Endothelial cell of umbilical vein (primary cell): ENCODE measurements at regions not wholly inside any gene's neighbourhood (a gene's known extent, or its start where the extent isn't known, plus 50 kb on each side); places are given as distances from the start of the nearest gene placed in this dataset.

Experiments
- BruUV-seq: library from RNA; stranded (reverse); fragments of 400-500 nt; replicated peaks from 2 replicates; lab custom pipeline; 2021; lab: Mats Ljungman, UMichigan
- CTCF ChIA-PET: fragments of 300-600, 350-600 bp; sonication (Branson Sonifier 250); formaldehyde crosslinking; loops from one replicate; lab custom pipeline; 2021; ENCODE audit warnings: antibody characterized with exemption, inconsistent platforms; lab: Charles Lee
- POLR2A ChIA-PET: fragments of 300-600, 350-600 bp; sonication (Branson Sonifier 250); formaldehyde crosslinking; loops from one replicate; lab custom pipeline; 2021; ENCODE audit warnings: antibody characterized with exemption, inconsistent platforms; lab: Charles Lee
- DNase-seq: peaks from one replicate; pipeline ENCODE4 v3.0.0-alpha.2; 2011; ENCODE audit warnings: low read depth, low spot score
- FAIRE-seq: peaks from 2 replicates; lab custom pipeline; 2011; peaks lifted over from hg19 to GRCh38; lab: Jason Lieb, UNC
- H2AFZ ChIP-seq: 2 replicates; pipeline ENCODE4 v1.6.0; 2012; ENCODE audit warnings: low read depth, low read length, control low read depth, inconsistent platforms
- H3K27ac ChIP-seq: 2 replicates; pipeline ENCODE4 v1.5.1; 2011; ENCODE audit warnings: low read depth, mild to moderate bottlenecking, control low read depth, low read length, moderate library complexity; ENCODE audit not compliant: insufficient read depth
- H3K27me3 ChIP-seq, 2 experiments: 2 replicates each; pipeline versions ENCODE4 v1.6.0 to v1.6.1; 2011; ENCODE audit warnings: low read length in 2 of 2, mixed read lengths in 1 of 2; ENCODE audit not compliant: control insufficient read depth in 2 of 2, insufficient read depth in 2 of 2
- H3K36me3 ChIP-seq, 2 experiments: 2 replicates in 1 of 2; 3 replicates in 1 of 2; pipeline ENCODE4 v1.5.1; 2011; ENCODE audit warnings: low read length in 2 of 2, mild to moderate bottlenecking in 1 of 2, moderate library complexity in 1 of 2; ENCODE audit not compliant: control insufficient read depth in 2 of 2, insufficient read depth in 2 of 2; ENCODE audit errors: extremely low read depth in 1 of 2
- H3K4me1 ChIP-seq: 3 replicates; pipeline ENCODE4 v1.5.1; 2011; ENCODE audit warnings: mild to moderate bottlenecking, low read length; ENCODE audit not compliant: control insufficient read depth, insufficient read depth; ENCODE audit errors: extremely low read depth
- H3K4me2 ChIP-seq: 2 replicates; pipeline ENCODE4 v1.6.1; 2011; ENCODE audit warnings: low read length, control low read depth, mixed read lengths; ENCODE audit not compliant: insufficient read depth
- H3K4me3 ChIP-seq, 3 experiments: fragments of 200-600 bp in 1 of 3; sonication (generic), shearing (Covaris generic) in 1 of 3; replicated peaks in 1 of 3; 2 replicates each; pipeline ENCODE4 v1.5.1; 2011 to 2016; ENCODE audit warnings: control low read depth in 3 of 3, low read length in 3 of 3, mild to moderate bottlenecking in 2 of 3, inconsistent platforms in 1 of 3, low read depth in 1 of 3, moderate library complexity in 1 of 3; ENCODE audit not compliant: insufficient read depth in 1 of 3
- H3K79me2 ChIP-seq: 2 replicates; pipeline ENCODE4 v1.6.0; 2012; ENCODE audit warnings: low read length, inconsistent platforms; ENCODE audit not compliant: control insufficient read depth, insufficient read depth
- H3K9ac ChIP-seq: replicated peaks from 2 replicates; pipeline ENCODE3; 2011; ENCODE audit warnings: low read length, control low read depth; ENCODE audit not compliant: insufficient read depth; ENCODE audit errors: extremely low read depth
- H3K9me1 ChIP-seq: replicated peaks from 3 replicates; pipeline ENCODE4 v1.6.0; 2011; ENCODE audit warnings: mild to moderate bottlenecking, low read length; ENCODE audit not compliant: control insufficient read depth, insufficient read depth; ENCODE audit errors: extremely low read depth
- H3K9me3 ChIP-seq: replicated peaks from 2 replicates; pipeline ENCODE4 v1.5.1; 2012; ENCODE audit warnings: low read length, inconsistent platforms; ENCODE audit not compliant: control insufficient read depth, insufficient read depth
- H4K20me1 ChIP-seq: replicated peaks from 2 replicates; pipeline ENCODE3; 2011; ENCODE audit warnings: mild to moderate bottlenecking, low read length; ENCODE audit not compliant: control insufficient read depth, insufficient read depth; ENCODE audit errors: extremely low read depth
- EZH2 ChIP-seq: IDR thresholded peaks from 2 replicates; pipeline ENCODE4 v1.6.1; 2012; ENCODE audit warnings: borderline replicate concordance, low read depth, mild to moderate bottlenecking, moderate library complexity, low read length, inconsistent platforms; ENCODE audit not compliant: severe bottlenecking
- FOS ChIP-seq: IDR thresholded peaks from 2 replicates; pipeline ENCODE4 v1.6.1; 2011; ENCODE audit warnings: mild to moderate bottlenecking, low read length, moderate library complexity, borderline replicate concordance; ENCODE audit not compliant: insufficient read depth
- GATA2 ChIP-seq: IDR thresholded peaks from 2 replicates; pipeline ENCODE4 v1.7.0; 2011; ENCODE audit warnings: low read depth, mild to moderate bottlenecking, moderate library complexity, mixed read lengths, low read length; ENCODE audit not compliant: insufficient read length, insufficient read depth
- JUN ChIP-seq: IDR thresholded peaks from 2 replicates; pipeline ENCODE4 v1.6.1; 2011; ENCODE audit warnings: borderline replicate concordance, low read depth; ENCODE audit not compliant: insufficient read length, insufficient read depth
- MYC ChIP-seq: IDR thresholded peaks from one replicate; pipeline ENCODE4 v1.6.1; 2011; ENCODE audit warnings: mild to moderate bottlenecking, low read depth, low read length
- POLR2A ChIP-seq: IDR thresholded peaks from 2 replicates; pipeline ENCODE4 v1.6.1; 2012; ENCODE audit warnings: low read depth, mild to moderate bottlenecking, control low read depth, low read length
- POLR2AphosphoS5 ChIP-seq: IDR thresholded peaks from 2 replicates; pipeline ENCODE4 v1.6.1; 2012; ENCODE audit warnings: low read depth, mild to moderate bottlenecking, control low read depth, low read length, moderate library complexity; ENCODE audit not compliant: insufficient read depth
- dilution Hi-C: fragments of 300-500 bp; cut with MboI; formaldehyde crosslinking; loops from one replicate; pipeline ENCODE4 v1.15.0; 2019; ENCODE audit warnings: low sequenced_read_pairs; ENCODE audit not compliant: extremely low pct_ligation_motif_present
- intact Hi-C: fragments of 100-400 bp; cut with micrococcal nuclease; formaldehyde crosslinking; loops from one replicate; pipeline ENCODE4 v1.10.0; 2022
- TF ChIP-seq, protein P1 (sequence below): IDR thresholded peaks from 2 replicates; pipeline ENCODE4 v1.6.1; 2011; ENCODE audit not compliant: insufficient read depth, insufficient read length
- TF ChIP-seq, protein P2 (sequence below), 2 donors: IDR thresholded peaks; 1 replicate in 1 of 2; 2 replicates in 1 of 2; pipeline ENCODE4 v1.5.1; 2011; ENCODE audit warnings: low read length in 2 of 2, mild to moderate bottlenecking in 2 of 2, moderate library complexity in 2 of 2, control low read depth in 1 of 2, inconsistent platforms in 1 of 2, low read depth in 1 of 2; ENCODE audit not compliant: insufficient read depth in 1 of 2; ENCODE audit errors: extremely low read depth in 1 of 2

DNA sequence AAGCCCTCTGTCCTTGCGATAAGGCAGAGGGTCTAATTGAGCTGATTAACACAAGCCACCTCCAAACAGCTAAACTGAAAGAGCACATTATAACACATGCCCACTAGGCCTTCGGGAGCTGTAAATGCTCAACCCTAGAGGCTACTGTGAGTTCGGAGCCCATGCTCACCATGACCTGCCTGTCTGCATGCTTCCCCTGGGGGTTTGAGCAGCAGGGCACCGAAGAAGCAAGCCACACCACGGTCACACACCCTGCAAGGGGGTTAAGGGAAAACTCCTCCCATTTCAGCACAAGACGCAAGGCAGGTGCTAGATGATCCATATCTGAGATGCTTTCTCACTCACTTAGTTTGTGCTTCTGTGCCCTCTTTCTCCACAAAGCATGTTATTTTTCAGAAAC lies 435.9 kb upstream of the CADM2 start:
- CTCF ChIA-PET: no interaction called here
- H3K27ac ChIP-seq: no peak overlapping the region
- H4K20me1 ChIP-seq: no peaks in the 10 kb centered on the region
- H3K9me3 ChIP-seq: peaks cover 2% of the 10 kb centered on the region
- POLR2A ChIA-PET: no interaction called here
- no peaks in the 10 kb centered on the region for H3K79me2 ChIP-seq
- no peak overlapping the region for H3K9ac ChIP-seq
- TF ChIP-seq POLR2AphosphoS5: no peak
- no peak for TF ChIP-seq POLR2A
- TF ChIP-seq GATA2: no peak
- TF ChIP-seq, protein P1, sequence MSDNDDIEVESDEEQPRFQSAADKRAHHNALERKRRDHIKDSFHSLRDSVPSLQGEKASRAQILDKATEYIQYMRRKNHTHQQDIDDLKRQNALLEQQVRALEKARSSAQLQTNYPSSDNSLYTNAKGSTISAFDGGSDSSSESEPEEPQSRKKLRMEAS: no peak
- TF ChIP-seq JUN: no peak
- no peak for TF ChIP-seq MYC
- TF ChIP-seq, protein P2, sequence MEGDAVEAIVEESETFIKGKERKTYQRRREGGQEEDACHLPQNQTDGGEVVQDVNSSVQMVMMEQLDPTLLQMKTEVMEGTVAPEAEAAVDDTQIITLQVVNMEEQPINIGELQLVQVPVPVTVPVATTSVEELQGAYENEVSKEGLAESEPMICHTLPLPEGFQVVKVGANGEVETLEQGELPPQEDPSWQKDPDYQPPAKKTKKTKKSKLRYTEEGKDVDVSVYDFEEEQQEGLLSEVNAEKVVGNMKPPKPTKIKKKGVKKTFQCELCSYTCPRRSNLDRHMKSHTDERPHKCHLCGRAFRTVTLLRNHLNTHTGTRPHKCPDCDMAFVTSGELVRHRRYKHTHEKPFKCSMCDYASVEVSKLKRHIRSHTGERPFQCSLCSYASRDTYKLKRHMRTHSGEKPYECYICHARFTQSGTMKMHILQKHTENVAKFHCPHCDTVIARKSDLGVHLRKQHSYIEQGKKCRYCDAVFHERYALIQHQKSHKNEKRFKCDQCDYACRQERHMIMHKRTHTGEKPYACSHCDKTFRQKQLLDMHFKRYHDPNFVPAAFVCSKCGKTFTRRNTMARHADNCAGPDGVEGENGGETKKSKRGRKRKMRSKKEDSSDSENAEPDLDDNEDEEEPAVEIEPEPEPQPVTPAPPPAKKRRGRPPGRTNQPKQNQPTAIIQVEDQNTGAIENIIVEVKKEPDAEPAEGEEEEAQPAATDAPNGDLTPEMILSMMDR (IDR thresholded peaks at IDR 0.05; ENCODE audit: extremely low read depth in 1 of 2, insufficient read depth in 1 of 2, low read depth in 1 of 2, low read length in 2 of 2): no peak
- TF ChIP-seq FOS: no peak
- TF ChIP-seq EZH2: no peak
- H3K4me1 ChIP-seq: no peaks in the 10 kb centered on the region
- intact Hi-C loops: no loop called here
- no peaks in the 10 kb centered on the region for H3K36me3 ChIP-seq
- no peak overlapping the region for H3K4me2 ChIP-seq
- H3K9me1 ChIP-seq: no peaks in the 10 kb centered on the region
- FAIRE-seq (no peak), DNase-seq (no peak)
- H2AFZ ChIP-seq: no peak overlapping the region
- H3K4me3 ChIP-seq: no peak overlapping the region
- dilution Hi-C loops: no loop called here
- no peaks in the 10 kb centered on the region for H3K27me3 ChIP-seq
- no TSS peak for BruUV-seq
